Kidney (tissue), 13 donors: ENCODE measurements at regions not wholly inside any gene's neighbourhood (a gene's known extent, or its start where the extent isn't known, plus 50 kb on each side); places are given as distances from the start of the nearest gene placed in this dataset.

Experiments used
- DNase-seq, 5 donors: peaks; one replicate each; pipeline ENCODE4 v3.0.0-alpha.2; 2013 to 2020
- FAIRE-seq: peaks from 2 replicates; lab custom pipeline; 2012; peaks lifted over from hg19 to GRCh38; lab: Jason Lieb, UNC
- H3K27ac ChIP-seq, 2 donors: one replicate each; pipeline ENCODE4 v1.7.0; 2013; ENCODE audit warnings: low read depth in 2 of 2, low read length in 2 of 2, inconsistent platforms in 1 of 2
- H3K27me3 ChIP-seq: one replicate; pipeline ENCODE4 v1.7.1; 2013; ENCODE audit warnings: low read length, inconsistent platforms; ENCODE audit not compliant: control insufficient read depth, insufficient read depth
- H3K36me3 ChIP-seq, 3 donors: one replicate each; pipeline versions ENCODE4 v1.7.0 to v1.7.1; 2013; ENCODE audit warnings: low read length in 3 of 3, control low read depth in 1 of 3, inconsistent platforms in 1 of 3; ENCODE audit not compliant: insufficient read depth in 3 of 3, control insufficient read depth in 2 of 3
- H3K4me1 ChIP-seq, 3 donors: one replicate each; pipeline versions ENCODE4 v1.7.0 to v1.7.1; 2013; ENCODE audit warnings: low read length in 3 of 3, inconsistent platforms in 1 of 3, low read depth in 1 of 3; ENCODE audit not compliant: control insufficient read depth in 2 of 3, insufficient read depth in 2 of 3
- H3K4me3 ChIP-seq, 3 donors: one replicate each; pipeline versions ENCODE4 v1.7.0 to v1.8.1; 2013; ENCODE audit warnings: low read length in 3 of 3, control low read depth in 1 of 3, inconsistent platforms in 1 of 3
- H3K9ac ChIP-seq, 3 donors: one replicate each; pipeline versions ENCODE4 v1.7.0 to v1.7.1; 2013; ENCODE audit warnings: low read length in 3 of 3, control low read depth in 1 of 3, inconsistent platforms in 1 of 3
- H3K9me3 ChIP-seq, 3 donors: one replicate each; pipeline versions ENCODE4 v1.7.0 to v1.7.1; 2013; ENCODE audit warnings: low read length in 3 of 3, control low read depth in 1 of 3, inconsistent platforms in 1 of 3; ENCODE audit not compliant: control insufficient read depth in 2 of 3, insufficient read depth in 1 of 3
- intact Hi-C: fragments of 100-400 bp; cut with DNase I; formaldehyde crosslinking; loops from one replicate; pipeline ENCODE4 v1.11.1; 2022
- TF ChIP-seq, protein P1 (sequence below): IDR thresholded peaks from 3 replicates; pipeline ENCODE4 v1.5.1; 2012; ENCODE audit warnings: mild to moderate bottlenecking, moderate library complexity, borderline replicate concordance; ENCODE audit not compliant: insufficient read depth; ENCODE audit errors: extremely low read depth
- donor health status: control.
- donor health status: control.
- donor health status: control.
- donor health status: control.
- donor health status: control.
- donor health status: DM: yes; HTN: yes; CAD: no.
- donor health status: Normal renal cell carcinoma (clear cell type).

DNA sequence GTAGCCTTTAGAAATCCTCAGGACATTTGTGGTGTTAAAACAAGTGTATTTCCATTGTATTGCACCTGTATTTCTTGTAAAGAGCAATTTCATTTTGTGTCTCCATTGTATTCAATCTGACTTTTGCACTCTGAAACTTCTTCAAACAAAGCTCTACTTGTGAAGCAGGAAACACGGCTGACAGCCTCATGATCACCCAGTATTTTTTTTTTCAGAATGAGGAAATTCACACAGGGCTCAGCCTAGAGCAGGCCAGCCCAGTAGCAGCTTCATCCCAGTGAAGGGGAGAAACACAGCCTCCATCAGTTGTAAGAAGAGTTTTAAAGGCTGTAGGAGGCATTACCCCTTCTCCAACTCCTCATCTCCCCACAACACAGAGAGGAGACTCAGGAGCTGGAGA is 175.9 kb upstream of the KLHL29 start:
- peaks cover 3 to 25% (median 14%) of the 10 kb centered on the region in 3 donors for H3K4me1 ChIP-seq
- intact Hi-C loops: no loop called here
- no peak overlapping the region for H3K9ac ChIP-seq
- FAIRE-seq: no peak
- no peak for DNase-seq
- no peaks in the 10 kb centered on the region for H3K27me3 ChIP-seq
- no peaks in the 10 kb centered on the region for H3K36me3 ChIP-seq
- peak overlapping the region in 1 of 3 donors; percentile 18 for H3K4me3 ChIP-seq
- peak overlapping the region; percentile 65 to 90 for H3K27ac ChIP-seq
- no peaks in the 10 kb centered on the region for H3K9me3 ChIP-seq
- TF ChIP-seq, protein P1, sequence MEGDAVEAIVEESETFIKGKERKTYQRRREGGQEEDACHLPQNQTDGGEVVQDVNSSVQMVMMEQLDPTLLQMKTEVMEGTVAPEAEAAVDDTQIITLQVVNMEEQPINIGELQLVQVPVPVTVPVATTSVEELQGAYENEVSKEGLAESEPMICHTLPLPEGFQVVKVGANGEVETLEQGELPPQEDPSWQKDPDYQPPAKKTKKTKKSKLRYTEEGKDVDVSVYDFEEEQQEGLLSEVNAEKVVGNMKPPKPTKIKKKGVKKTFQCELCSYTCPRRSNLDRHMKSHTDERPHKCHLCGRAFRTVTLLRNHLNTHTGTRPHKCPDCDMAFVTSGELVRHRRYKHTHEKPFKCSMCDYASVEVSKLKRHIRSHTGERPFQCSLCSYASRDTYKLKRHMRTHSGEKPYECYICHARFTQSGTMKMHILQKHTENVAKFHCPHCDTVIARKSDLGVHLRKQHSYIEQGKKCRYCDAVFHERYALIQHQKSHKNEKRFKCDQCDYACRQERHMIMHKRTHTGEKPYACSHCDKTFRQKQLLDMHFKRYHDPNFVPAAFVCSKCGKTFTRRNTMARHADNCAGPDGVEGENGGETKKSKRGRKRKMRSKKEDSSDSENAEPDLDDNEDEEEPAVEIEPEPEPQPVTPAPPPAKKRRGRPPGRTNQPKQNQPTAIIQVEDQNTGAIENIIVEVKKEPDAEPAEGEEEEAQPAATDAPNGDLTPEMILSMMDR: no peak

- DNase-seq: peak in 2 of 5 donors; percentile 43 to 52
- TF ChIP-seq, protein P1: no peak
- Histone ChIP-seq H3K4me3 (no peak overlapping the region), H3K9ac (no peak overlapping the region), H3K9me3 (no peaks in the 10 kb centered on the region), H3K27ac (peak overlapping the region in 1 of 2 donors; percentile 13), H3K36me3 (no peaks in the 10 kb centered on the region), H3K4me1 (peaks cover 3 to 22% (median 8%) of the 10 kb centered on the region in 3 donors), H3K27me3 (no peaks in the 10 kb centered on the region)
- FAIRE-seq: no peak
- intact Hi-C loops: no loop called here
Measured at GRCh38 chr2:23211987-23212583, 172.9 kb upstream of the KLHL29 start.

GRCh38 chr2:23213196-23213595 is 171.8 kb upstream of the KLHL29 start:
- Histone ChIP-seq H3K36me3 (no peaks in the 10 kb centered on the region), H3K27ac (no peak overlapping the region), H3K9me3 (no peaks in the 10 kb centered on the region), H3K9ac (no peak overlapping the region), H3K4me1 (peaks cover 3 to 17% (median 7%) of the 10 kb centered on the region in 3 donors), H3K27me3 (no peaks in the 10 kb centered on the region), H3K4me3 (no peak overlapping the region)
- intact Hi-C loops: no loop called here
- DNase-seq (no peak), FAIRE-seq (no peak)
- TF ChIP-seq, protein P1: no peak

DNA sequence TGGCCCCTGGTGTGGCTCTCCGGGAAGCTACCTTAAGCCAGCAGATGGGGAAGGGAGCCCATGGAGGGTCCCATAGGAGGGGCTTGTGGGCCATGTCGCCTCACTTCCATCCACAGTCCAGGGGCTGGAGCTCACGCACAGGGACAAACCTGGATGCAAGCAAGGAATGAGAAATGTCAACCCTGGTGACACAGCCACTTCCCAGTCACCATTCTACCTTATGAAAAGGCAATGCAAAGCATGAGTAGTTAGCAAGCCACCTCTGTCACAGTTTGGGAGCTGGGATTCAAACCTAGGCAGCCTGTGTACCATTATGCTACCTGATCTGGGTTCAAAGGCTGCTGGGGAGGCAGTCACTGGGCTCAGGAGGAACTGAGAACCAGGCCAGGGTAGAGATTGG is 170.0 kb upstream of the KLHL29 start:
- intact Hi-C loops: no loop called here
- H3K4me3 ChIP-seq: no peak overlapping the region
- DNase-seq (no peak), FAIRE-seq (no peak)
- no peak overlapping the region for H3K9ac ChIP-seq
- no peak overlapping the region for H3K27ac ChIP-seq
- H3K36me3 ChIP-seq: no peaks in the 10 kb centered on the region
- H3K9me3 ChIP-seq: no peaks in the 10 kb centered on the region
- no peaks in the 10 kb centered on the region for H3K27me3 ChIP-seq
- TF ChIP-seq, protein P1: no peak
- H3K4me1 ChIP-seq: peaks cover 3 to 7% (median 7%) of the 10 kb centered on the region in 3 donors
